Frontal cortex (tissue), 3 donors: ENCODE measurements at regions not wholly inside any gene's neighbourhood (a gene's known extent, or its start where the extent isn't known, plus 50 kb on each side); places are given as distances from the start of the nearest gene placed in this dataset.
"Not testable (repeated sequence)": the region's sequence is repeated elsewhere in the genome, so short reads cannot be mapped to it uniquely, and the experiment has no call there.

Experiments used
- DNase-seq, 2 donors: peaks; one replicate each; pipeline ENCODE4 v3.0.0; 2012; ENCODE audit warnings: low spot score in 2 of 2
- FAIRE-seq: peaks from 2 replicates; lab custom pipeline; 2012; peaks lifted over from hg19 to GRCh38; lab: Jason Lieb, UNC
- donor health status: control.
- donor health status: control.
- donor health status: control.

DNA sequence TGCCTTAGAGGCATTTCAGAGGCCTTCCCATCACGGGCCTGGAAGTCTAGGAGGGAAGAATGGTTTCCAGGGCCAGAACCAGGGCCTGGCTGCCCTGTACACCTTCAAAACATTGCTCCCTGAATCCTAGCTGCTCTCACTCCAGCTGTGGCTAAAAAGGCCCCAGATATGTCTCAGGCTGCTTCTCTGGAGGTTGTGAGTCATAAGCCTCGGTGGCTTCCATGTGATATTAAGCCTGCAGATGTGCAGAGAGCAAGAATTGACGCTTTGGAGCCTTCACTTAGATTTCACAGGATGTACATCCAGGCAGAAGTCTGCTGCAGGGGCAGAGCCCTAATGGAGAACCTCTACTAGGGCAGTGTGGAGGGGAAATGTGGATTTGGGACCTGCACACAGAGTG, 502.5 kb downstream of the GRXCR1 start:
- DNase-seq, result no peak
- no peak for FAIRE-seq

GRCh38 chr4:43399726-43400125, 507.2 kb downstream of the GRXCR1 start:
- FAIRE-seq (no peak), DNase-seq (no peak)

GRCh38 chr4:43402393-43402792, 509.9 kb downstream of the GRXCR1 start:
- FAIRE-seq, result no peak
- no peak for DNase-seq

DNA sequence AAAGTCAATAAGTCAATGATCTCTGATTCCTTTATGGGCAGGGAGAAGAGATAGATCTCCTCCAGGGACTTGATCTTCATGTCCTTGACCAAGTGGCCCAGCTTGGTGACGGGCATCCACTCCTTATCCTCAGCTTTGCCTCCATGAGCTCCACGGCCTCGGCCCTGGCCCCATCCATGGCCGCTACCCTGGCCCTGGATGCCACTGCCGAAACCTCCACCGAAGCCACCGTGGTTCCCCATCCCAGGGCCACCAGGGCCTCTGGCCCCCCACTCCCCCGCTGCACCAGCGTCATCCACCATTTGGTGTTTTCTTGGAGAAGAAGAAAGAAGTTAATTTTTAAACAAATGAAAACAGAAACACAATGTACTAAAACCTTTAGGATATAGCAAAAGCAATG, 518.1 kb downstream of the GRXCR1 start:
- DNase-seq, result no peak
- FAIRE-seq, result no peak

- no peak for FAIRE-seq
These were observed 518.7 kb downstream of the GRXCR1 start for GRCh38 chr4:43411226-43411625.

GRCh38 chr4:43423276-43423675, 530.8 kb downstream of the GRXCR1 start:
- no peak for FAIRE-seq
- DNase-seq, result no peak

More at GRCh38 chr4:43411226-43411625, 518.7 kb downstream of the GRXCR1 start:
- no peak for DNase-seq

GRCh38 chr4:43425206-43425605, 532.7 kb downstream of the GRXCR1 start:
- DNase-seq (no peak), FAIRE-seq (no peak)

GRCh38 chr4:43435291-43435690, 542.8 kb downstream of the GRXCR1 start:
- FAIRE-seq (no peak), DNase-seq (no peak)

DNA sequence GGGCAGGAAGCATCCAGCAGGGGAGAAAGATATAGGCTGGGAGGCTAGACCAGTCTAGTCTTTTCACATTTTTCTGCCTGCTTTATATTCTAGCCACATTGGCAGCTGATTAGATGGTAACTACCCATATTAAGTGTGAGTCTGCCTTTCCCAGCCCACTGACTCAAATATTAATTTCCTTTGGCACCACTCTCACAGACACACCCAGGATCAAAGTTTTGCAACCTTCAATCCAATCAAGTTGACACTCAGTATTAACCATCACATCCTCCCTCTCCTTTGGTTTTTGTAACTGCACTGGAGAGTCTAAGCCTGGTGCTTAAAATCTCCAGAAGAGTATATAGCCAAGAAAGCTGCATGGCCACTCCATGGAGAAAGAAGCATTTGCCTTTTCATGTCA, 560.4 kb downstream of the GRXCR1 start:
- DNase-seq (no peak), FAIRE-seq (no peak)

- DNase-seq (no peak), FAIRE-seq (no peak)
These were observed 563.9 kb downstream of the GRXCR1 start for GRCh38 chr4:43456383-43456782.

- no peak for DNase-seq
- no peak for FAIRE-seq
These were observed 565.4 kb downstream of the GRXCR1 start for GRCh38 chr4:43457866-43458265.

DNA sequence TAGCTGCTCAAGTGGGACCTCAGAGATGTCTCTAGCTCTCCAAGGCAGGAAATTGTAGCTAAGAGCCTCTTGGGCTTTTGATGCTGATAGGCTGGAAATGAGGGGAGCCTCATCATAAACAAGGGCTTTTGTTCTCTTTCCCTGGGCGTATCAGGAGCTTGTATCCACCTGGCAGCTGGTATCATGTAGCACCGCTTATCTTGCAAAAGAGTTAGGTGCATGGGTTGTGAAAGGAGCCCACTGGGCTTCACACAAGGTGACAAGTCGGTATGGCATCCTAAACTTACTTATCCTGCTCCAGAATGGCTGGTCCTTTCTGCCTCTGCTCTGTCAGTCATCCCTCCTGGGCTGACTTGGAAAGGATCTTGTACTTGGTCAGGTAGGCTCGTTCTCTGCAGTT, 565.8 kb downstream of the GRXCR1 start:
- DNase-seq (no peak), FAIRE-seq (no peak)

- DNase-seq (no peak), FAIRE-seq (no peak)
These were observed 579.4 kb downstream of the GRXCR1 start for GRCh38 chr4:43471950-43472349.

DNA sequence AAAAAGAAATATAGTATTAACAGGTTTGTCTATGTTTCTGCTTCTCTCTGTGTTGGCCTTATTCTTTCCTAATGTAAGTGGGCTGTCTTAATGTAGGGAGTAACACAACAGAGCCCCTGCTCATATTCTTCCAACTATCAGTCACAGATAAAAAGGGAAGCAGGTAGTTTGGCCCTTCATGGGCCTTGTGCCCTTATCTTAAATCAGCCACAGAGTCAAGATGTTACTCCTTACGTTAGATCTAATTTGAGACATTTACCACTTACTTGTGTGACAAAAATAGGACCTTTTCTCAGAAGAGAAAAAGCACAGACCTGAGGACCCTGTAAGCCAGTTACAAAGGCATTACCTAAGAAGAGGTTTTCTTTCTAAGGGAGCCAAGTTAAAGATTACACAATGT, 589.0 kb downstream of the GRXCR1 start:
- FAIRE-seq, result no peak
- no peak for DNase-seq

- FAIRE-seq (no peak), DNase-seq (no peak)
These were observed 592.7 kb downstream of the GRXCR1 start for GRCh38 chr4:43485196-43485595.

DNA sequence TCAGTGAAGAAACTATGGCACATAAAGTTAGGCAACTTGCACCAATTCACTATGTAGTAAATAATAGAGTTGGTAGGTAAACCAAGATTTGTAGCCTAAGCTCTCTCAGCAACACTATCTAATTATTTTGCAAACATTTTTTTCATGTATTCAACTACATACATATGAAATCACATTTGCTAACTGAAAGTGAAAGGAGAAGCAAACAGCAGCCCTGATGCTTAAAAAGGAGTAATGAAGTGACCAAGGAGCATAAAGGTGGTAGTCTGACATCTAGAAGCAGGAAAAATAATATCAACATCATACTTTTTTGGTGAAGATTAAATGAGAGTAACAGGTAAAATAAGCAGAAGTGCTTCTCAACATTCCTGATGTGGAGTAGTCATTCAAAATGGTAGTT, 603.7 kb downstream of the GRXCR1 start:
- no peak for DNase-seq
- FAIRE-seq, result no peak

- FAIRE-seq (no peak), DNase-seq (no peak)
These were observed 604.1 kb downstream of the GRXCR1 start for GRCh38 chr4:43496602-43497001.

DNA sequence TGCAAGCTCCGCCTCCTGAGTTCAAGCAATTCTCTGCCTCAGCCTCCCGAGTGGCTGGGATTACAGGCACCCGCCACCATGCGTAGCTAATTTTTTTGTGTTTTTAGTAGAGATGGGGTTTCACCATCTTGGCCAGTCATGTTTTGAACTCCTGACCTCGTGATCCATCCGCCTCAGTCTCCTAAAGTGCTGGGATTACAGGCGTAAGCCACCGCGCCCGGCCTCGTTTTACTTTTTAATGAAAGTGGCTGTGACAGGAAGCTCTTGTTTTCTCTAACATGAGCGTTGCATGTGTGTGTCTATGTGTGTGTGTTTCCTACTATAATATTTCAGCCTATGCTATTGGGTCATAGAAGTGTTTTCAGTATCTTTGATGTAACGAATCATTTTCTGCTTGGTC, 613.3 kb downstream of the GRXCR1 start:
- FAIRE-seq, DNase-seq: not testable (repeated sequence)

- no peak for DNase-seq
- FAIRE-seq, result no peak
These were observed 619.7 kb downstream of the GRXCR1 start for GRCh38 chr4:43512253-43512652.

GRCh38 chr4:43525646-43526045, 633.1 kb downstream of the GRXCR1 start:
- FAIRE-seq (no peak), DNase-seq (no peak)

DNA sequence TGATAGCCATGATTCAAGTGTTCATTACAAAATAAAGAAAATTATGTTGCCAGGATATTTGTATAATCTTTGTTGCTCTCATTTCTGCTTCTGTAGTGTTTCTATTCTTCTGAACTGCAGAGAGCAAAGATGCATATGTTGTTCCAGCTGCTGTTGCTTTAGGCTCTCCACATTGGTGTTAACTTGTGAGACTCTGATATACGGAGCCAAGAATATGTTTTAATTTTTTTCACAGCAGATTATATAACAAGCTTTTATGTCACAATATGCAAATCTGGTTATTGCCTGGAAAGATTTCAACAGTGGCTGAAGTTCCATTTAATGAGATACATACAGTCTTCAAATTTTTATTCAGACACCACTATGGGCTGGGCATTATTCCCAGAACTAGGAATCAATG, 655.0 kb downstream of the GRXCR1 start:
- peak in 1 of 2 donors; percentile 6 for DNase-seq

DNA sequence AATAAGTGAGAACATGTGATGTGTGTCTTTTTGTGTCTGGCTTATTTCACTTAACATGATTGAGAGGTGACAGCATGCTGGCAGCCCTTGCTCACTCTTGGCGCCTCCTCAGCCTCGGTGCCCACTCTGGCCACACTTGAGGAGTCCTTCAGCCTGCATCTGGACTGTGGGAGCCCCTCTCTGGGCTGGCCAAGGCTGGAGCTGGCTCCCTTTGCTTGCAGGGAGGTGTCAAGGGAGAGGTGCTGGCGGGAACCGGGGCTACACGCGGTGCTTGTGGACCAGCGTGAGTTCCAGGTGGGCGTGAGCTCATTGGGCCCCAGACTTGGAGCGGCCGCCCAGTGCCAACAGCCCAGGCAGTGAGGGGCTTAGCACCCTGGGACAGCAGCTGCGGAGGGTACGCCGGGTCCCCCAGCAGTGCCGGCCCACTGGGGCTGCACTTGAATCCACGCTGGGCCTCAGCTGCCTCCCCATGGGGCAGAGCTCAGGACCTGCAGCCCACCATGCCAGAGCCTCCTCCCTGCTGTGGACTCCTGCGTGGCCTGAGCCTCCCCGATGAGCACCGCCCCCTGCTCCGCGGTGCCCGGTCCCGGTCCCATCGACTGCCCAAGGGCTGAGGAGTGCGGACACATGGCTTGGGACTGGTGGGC, 658.6 kb downstream of the GRXCR1 start:
- FAIRE-seq, result no peak
- DNase-seq, result no peak

More for the DNA sequence above, 655.0 kb downstream of the GRXCR1 start:
- no peak for FAIRE-seq
